H1 (cell line): ENCODE measurements at regions not wholly inside any gene's neighbourhood (a gene's known extent, or its start where the extent isn't known, plus 50 kb on each side); places are given as distances from the start of the nearest gene placed in this dataset.

Experiments used
- CTCF ChIA-PET: fragments of 300-600 bp; sonication (Branson Sonifier 250); formaldehyde crosslinking; loops from one replicate; lab custom pipeline; 2021; ENCODE audit not compliant: partially characterized antibody; lab: Charles Lee
- POLR2A ChIA-PET: fragments of 300-600 bp; sonication (Branson Sonifier 250); formaldehyde crosslinking; loops from one replicate; lab custom pipeline; 2021; ENCODE audit warnings: inconsistent platforms; ENCODE audit not compliant: partially characterized antibody; lab: Charles Lee
- DNase-seq, 2 experiments: peaks; one replicate each; pipeline versions ENCODE4 v3.0.0 to v3.0.0-alpha.2; 2010 to 2022; ENCODE audit warnings: low spot score in 2 of 2, low read depth in 1 of 2, mixed read lengths in 1 of 2
- FAIRE-seq: peaks from 2 replicates; lab custom pipeline; 2011; peaks lifted over from hg19 to GRCh38; lab: Jason Lieb, UNC
- H2AFZ ChIP-seq: 2 replicates; pipeline ENCODE4 v1.8.1; 2012; ENCODE audit warnings: low read length, inconsistent platforms
- H2AK5ac ChIP-seq: 2 replicates; pipeline ENCODE4 v1.6.1; 2013; ENCODE audit warnings: low read depth, low read length
- H2BK120ac ChIP-seq: replicated peaks from 2 replicates; pipeline ENCODE3; 2013; ENCODE audit warnings: low read depth, low read length, inconsistent platforms
- H2BK12ac ChIP-seq: 2 replicates; pipeline ENCODE4 v1.6.1; 2013; ENCODE audit warnings: low read depth, low read length
- H2BK15ac ChIP-seq: 2 replicates; pipeline ENCODE4 v1.6.1; 2013; ENCODE audit warnings: low read length
- H2BK20ac ChIP-seq: 2 replicates; pipeline ENCODE4 v1.6.1; 2013; ENCODE audit warnings: low read length
- H2BK5ac ChIP-seq: 2 replicates; pipeline ENCODE4 v1.6.1; 2013; ENCODE audit warnings: low read depth, low read length
- H3K14ac ChIP-seq: 2 replicates; pipeline ENCODE4 v1.6.1; 2013; ENCODE audit warnings: inconsistent platforms; ENCODE audit not compliant: insufficient read length
- H3K18ac ChIP-seq: 2 replicates; pipeline ENCODE4 v1.6.1; 2013; ENCODE audit warnings: low read length; ENCODE audit errors: extremely low read depth
- H3K23ac ChIP-seq: 2 replicates; pipeline ENCODE4 v1.6.1; 2013; ENCODE audit warnings: inconsistent platforms; ENCODE audit not compliant: insufficient read length
- H3K23me2 ChIP-seq: 2 replicates; pipeline ENCODE4 v1.6.1; 2013; ENCODE audit warnings: low read depth, low read length
- H3K27ac ChIP-seq: 2 replicates; pipeline ENCODE4 v1.6.1; 2011; ENCODE audit warnings: low read depth, low read length, inconsistent platforms
- H3K27me3 ChIP-seq, 4 experiments: replicated peaks in 1 of 4; 1 replicate in 1 of 4; 2 replicates in 3 of 4; pipeline versions ENCODE4 v1.6.1 to v1.8.1; 2011 to 2013; ENCODE audit warnings: low read length in 3 of 4, mild to moderate bottlenecking in 3 of 4, inconsistent platforms in 2 of 4, mixed read lengths in 2 of 4, moderate library complexity in 1 of 4; ENCODE audit not compliant: control insufficient read depth in 3 of 4, insufficient read depth in 3 of 4; ENCODE audit errors: extremely low read depth in 1 of 4
- H3K36me3 ChIP-seq, 4 experiments: 2 replicates each; pipeline versions ENCODE4 v1.6.1 to v1.8.1; 2011 to 2013; ENCODE audit warnings: mild to moderate bottlenecking in 4 of 4, low read length in 3 of 4, moderate library complexity in 2 of 4, control low read depth in 1 of 4, inconsistent platforms in 1 of 4; ENCODE audit not compliant: insufficient read depth in 4 of 4, control insufficient read depth in 2 of 4
- H3K4ac ChIP-seq: replicated peaks from 2 replicates; pipeline ENCODE3; 2013; ENCODE audit warnings: low read length, low read depth, mixed read lengths, inconsistent platforms; ENCODE audit not compliant: insufficient read length
- H3K4me1 ChIP-seq, 4 experiments: replicated peaks in 1 of 4; 1 replicate in 1 of 4; 2 replicates in 3 of 4; pipeline versions ENCODE4 v1.6.1 to v1.8.1; 2011 to 2013; ENCODE audit warnings: low read length in 3 of 4, inconsistent platforms in 2 of 4, mixed read lengths in 1 of 4; ENCODE audit not compliant: insufficient read depth in 4 of 4, control insufficient read depth in 3 of 4
- H3K4me2 ChIP-seq, 2 experiments: 2 replicates each; pipeline versions ENCODE4 v1.6.1 to v1.8.1; 2011 to 2013; ENCODE audit warnings: low read depth in 2 of 2, low read length in 2 of 2, control low read depth in 1 of 2, inconsistent platforms in 1 of 2, mild to moderate bottlenecking in 1 of 2; ENCODE audit not compliant: insufficient read depth in 1 of 2
- H3K4me3 ChIP-seq, 4 experiments: fragments of 200-600, 300-600 bp in 1 of 4; sonication (generic), shearing (Covaris generic), sonication (Bioruptor Twin) in 1 of 4; 2 replicates each; pipeline versions ENCODE4 v1.5.1 to v1.8.1; 2011 to 2016; ENCODE audit warnings: low read length in 4 of 4, low read depth in 3 of 4, control low read depth in 2 of 4, inconsistent platforms in 2 of 4, mild to moderate bottlenecking in 2 of 4, mixed read lengths in 1 of 4, moderate library complexity in 1 of 4; ENCODE audit not compliant: insufficient read depth in 2 of 4; ENCODE audit errors: extremely low read depth in 1 of 4
- H3K56ac ChIP-seq: replicated peaks from 2 replicates; pipeline ENCODE3; 2013; ENCODE audit warnings: low read depth, mild to moderate bottlenecking, mixed read lengths, low read length, inconsistent platforms; ENCODE audit not compliant: insufficient read length
- H3K79me1 ChIP-seq: 2 replicates; pipeline ENCODE4 v1.6.1; 2013; ENCODE audit warnings: low read depth, low read length, control low read depth
- H3K79me2 ChIP-seq, 2 experiments: 2 replicates each; pipeline versions ENCODE4 v1.6.1 to v1.8.1; 2012 to 2013; ENCODE audit warnings: low read length in 2 of 2, mild to moderate bottlenecking in 2 of 2, inconsistent platforms in 1 of 2; ENCODE audit not compliant: insufficient read depth in 2 of 2, control insufficient read depth in 1 of 2
- H3K9ac ChIP-seq, 4 experiments: replicated peaks in 1 of 4; 1 replicate in 1 of 4; 2 replicates in 3 of 4; pipeline versions ENCODE4 v1.6.1 to v1.8.1; 2011 to 2013; ENCODE audit warnings: low read depth in 3 of 4, low read length in 3 of 4, control low read depth in 2 of 4, mild to moderate bottlenecking in 2 of 4, moderate library complexity in 2 of 4, inconsistent platforms in 1 of 4; ENCODE audit errors: extremely low read depth in 1 of 4
- H3K9me3 ChIP-seq, 2 experiments: 2 replicates each; pipeline versions ENCODE4 v1.6.1 to v1.8.1; 2012 to 2013; ENCODE audit warnings: mild to moderate bottlenecking in 2 of 2, moderate library complexity in 2 of 2, control low read depth in 1 of 2, inconsistent platforms in 1 of 2, low read depth in 1 of 2, low read length in 1 of 2, mixed read lengths in 1 of 2; ENCODE audit not compliant: insufficient read depth in 2 of 2
- H4K20me1 ChIP-seq, 2 experiments: replicated peaks in 1 of 2; 2 replicates each; pipeline versions ENCODE3 to v1.8.1; 2011 to 2013; ENCODE audit warnings: inconsistent platforms in 2 of 2, low read length in 2 of 2, mild to moderate bottlenecking in 1 of 2; ENCODE audit not compliant: insufficient read depth in 2 of 2, control insufficient read depth in 1 of 2
- H4K5ac ChIP-seq: 2 replicates; pipeline ENCODE4 v1.6.1; 2013; ENCODE audit warnings: low read length, low read depth, mixed read lengths, inconsistent platforms; ENCODE audit not compliant: insufficient read length
- H4K8ac ChIP-seq: 2 replicates; pipeline ENCODE4 v1.8.0; 2013; ENCODE audit warnings: mild to moderate bottlenecking, moderate library complexity, low read length, inconsistent platforms; ENCODE audit not compliant: insufficient read depth; ENCODE audit errors: extremely low read depth
- H4K91ac ChIP-seq: replicated peaks from 2 replicates; pipeline ENCODE3; 2013; ENCODE audit warnings: low read length, mixed read lengths, inconsistent platforms; ENCODE audit not compliant: insufficient read length
- BACH1 ChIP-seq: IDR thresholded peaks from 2 replicates; pipeline ENCODE4 v1.6.1; 2012; ENCODE audit warnings: low read length, improper control_type of control experiment
- E2F6 ChIP-seq: IDR thresholded peaks from 2 replicates; pipeline ENCODE4 v1.6.1; 2012; ENCODE audit warnings: inconsistent platforms
- FOSL1 ChIP-seq: IDR thresholded peaks from 2 replicates; pipeline ENCODE4 v1.6.1; 2011; ENCODE audit warnings: mild to moderate bottlenecking, low read depth, low read length, moderate library complexity; ENCODE audit not compliant: insufficient read depth
- HDAC6 ChIP-seq: IDR thresholded peaks from one replicate; pipeline ENCODE4 v1.7.1; 2012; ENCODE audit warnings: low read depth, mild to moderate bottlenecking, inconsistent platforms, low read length, moderate library complexity
- RBBP5 ChIP-seq: IDR thresholded peaks from 2 replicates; pipeline ENCODE4 v1.7.1; 2012; ENCODE audit warnings: low read depth, mild to moderate bottlenecking, inconsistent platforms, low read length, moderate library complexity, borderline replicate concordance
- SIX5 ChIP-seq: IDR thresholded peaks from 2 replicates; pipeline ENCODE4 v1.6.1; 2011; ENCODE audit warnings: mild to moderate bottlenecking, low read depth, low read length
- YY1 ChIP-seq: IDR thresholded peaks from 2 replicates; pipeline ENCODE4 v1.6.1; 2011; ENCODE audit warnings: low read depth, mild to moderate bottlenecking, low read length
- WGBS, 2 experiments: shearing (Covaris generic) in 1 of 2; methylation state at CpG; one replicate each; pipeline versions ENCODE4 v1.1.6 to v1.1.7; 2013 to 2015; ENCODE audit warnings: low lambda C conversion rate in 2 of 2, mixed read lengths in 2 of 2, inconsistent platforms in 1 of 2, low coverage in 1 of 2, missing lambda C conversion rate in 1 of 2; ENCODE audit not compliant: insufficient replicate concordance in 2 of 2, insufficient coverage in 1 of 2, insufficient read length in 1 of 2; ENCODE audit errors: extremely low coverage in 1 of 2, missing lambda C conversion rate in 1 of 2; 5-methylcytosine and 5-hydroxymethylcytosine counted together

- Histone ChIP-seq H3K79me2 (no peaks in the 10 kb centered on the region), H3K9me3 (peaks cover 0 to 2% of the 10 kb centered on the region in 2 experiments; a peak in 2 of 4 replicates), H3K9ac (no peak overlapping the region), H3K27me3 (no peaks in the 10 kb centered on the region), H4K8ac (no peak overlapping the region), H3K4me3 (no peak overlapping the region), H3K14ac (no peak overlapping the region), H3K4ac (no peak overlapping the region), H3K36me3 (no peaks in the 10 kb centered on the region), H3K18ac (no peak overlapping the region), H3K4me2 (no peak overlapping the region), H4K20me1 (no peaks in the 10 kb centered on the region), H2BK12ac (no peak overlapping the region), H2BK5ac (no peak overlapping the region), H4K5ac (no peak overlapping the region), H2AFZ (no peak overlapping the region), H3K23ac (no peak overlapping the region), H3K56ac (no peak overlapping the region), H3K4me1 (peaks cover 0 to 5% (median 3%) of the 10 kb centered on the region in 4 experiments; a peak in 2 of 7 replicates), H3K79me1 (no peaks in the 10 kb centered on the region), H3K27ac (no peak overlapping the region), H2AK5ac (no peak overlapping the region), H4K91ac (no peak overlapping the region), H2BK15ac (no peak overlapping the region), H2BK20ac (no peak overlapping the region), H3K23me2 (no peaks in the 10 kb centered on the region), H2BK120ac (no peak overlapping the region)
- DNase-seq (no peak), FAIRE-seq (no peak)
- ChIA-PET CTCF (no interaction called here), POLR2A (no interaction called here)
- 97% methylated on average over 3 of the region's 3 CpGs; no CpG with 5 or more reads in 1 of the 2 experiments for WGBS, 2 experiments
- no peak for TF ChIP-seq SIX5
- TF ChIP-seq RBBP5: no peak
- TF ChIP-seq FOSL1: no peak
- no peak for TF ChIP-seq E2F6
- TF ChIP-seq HDAC6: no peak
- TF ChIP-seq BACH1: no peak
- no peak for TF ChIP-seq YY1
Measured at GRCh38 chr11:15726221-15726746, 611.6 kb downstream of the INSC start.
